Retinal pigment epithelial cell (primary cell): ENCODE measurements at regions not wholly inside any gene's neighbourhood (a gene's known extent, or its start where the extent isn't known, plus 50 kb on each side); places are given as distances from the start of the nearest gene placed in this dataset.

Experiments used
- DNase-seq: peaks from one replicate; pipeline ENCODE4 v3.0.0-alpha.2; 2010; ENCODE audit warnings: low read depth
- H3K4me3 ChIP-seq: 2 replicates; pipeline ENCODE4 v1.5.1; 2011; ENCODE audit warnings: mild to moderate bottlenecking, low read length, control low read depth, moderate library complexity
- CTCF ChIP-seq: conservative IDR thresholded peaks from 2 replicates; pipeline ENCODE4 v1.5.1; 2011; ENCODE audit warnings: low read depth, low read length, control low read depth, inconsistent platforms

GRCh38 chr22:22946131-22946530 lies 58.5 kb downstream of the IGLL5 start:
- no peak for TF ChIP-seq CTCF

GRCh38 chr22:22948651-22949571 lies 61.3 kb downstream of the IGLL5 start:
- TF ChIP-seq CTCF = no peak
- H3K4me3 ChIP-seq = no peak overlapping the region
- no peak for DNase-seq

More at GRCh38 chr22:22946131-22946530, 58.5 kb downstream of the IGLL5 start:
- H3K4me3 ChIP-seq = no peak overlapping the region
- no peak for DNase-seq

- H3K4me3 ChIP-seq = no peak overlapping the region
- no peak for DNase-seq
- no peak for TF ChIP-seq CTCF
Observed at GRCh38 chr22:22949953-22950352, 62.3 kb downstream of the IGLL5 start.

GRCh38 chr22:22951035-22951434 lies 63.4 kb downstream of the IGLL5 start:
- no peak for DNase-seq
- no peak for TF ChIP-seq CTCF
- no peak overlapping the region for H3K4me3 ChIP-seq

- no peak overlapping the region for H3K4me3 ChIP-seq
- TF ChIP-seq CTCF = no peak
- DNase-seq = no peak
Observed at GRCh38 chr22:22952531-22953280, 65.1 kb downstream of the IGLL5 start.

GRCh38 chr22:22953791-22954190 lies 66.2 kb downstream of the IGLL5 start:
- no peak overlapping the region for H3K4me3 ChIP-seq
- no peak for DNase-seq
- TF ChIP-seq CTCF = no peak
